SK-N-MC (cell line): ENCODE measurements at regions not wholly inside any gene's neighbourhood (a gene's known extent, or its start where the extent isn't known, plus 50 kb on each side); places are given as distances from the start of the nearest gene placed in this dataset.

Experiments
- EZH2 ChIP-seq: fragments of 200-600 bp; sonication (generic); IDR thresholded peaks from one replicate; pipeline ENCODE4 v1.6.1; 2017; ENCODE audit warnings: antibody characterized with exemption
- POLR2AphosphoS5 ChIP-seq: IDR thresholded peaks from 2 replicates; pipeline ENCODE4 v1.6.1; 2012; ENCODE audit warnings: mild to moderate bottlenecking, low read depth, low read length, borderline replicate concordance

- no peak for TF ChIP-seq POLR2AphosphoS5
- TF ChIP-seq EZH2, result no peak
Measured at GRCh38 chr12:82565966-82566365, 120.7 kb upstream of the TMTC2 start.
